Rectal smooth muscle tissue (tissue), 1 donor: ENCODE measurements at regions not wholly inside any gene's neighbourhood (a gene's known extent, or its start where the extent isn't known, plus 50 kb on each side); places are given as distances from the start of the nearest gene placed in this dataset.

ENCODE experiments used
- H3K27ac ChIP-seq: one replicate; pipeline ENCODE4 v1.7.0; 2013; ENCODE audit warnings: low read depth, low read length, inconsistent platforms
- H3K27me3 ChIP-seq: one replicate; pipeline ENCODE4 v1.7.0; 2013; ENCODE audit warnings: low read length; ENCODE audit not compliant: control insufficient read depth, insufficient read depth
- H3K36me3 ChIP-seq: one replicate; pipeline ENCODE4 v1.7.0; 2013; ENCODE audit warnings: low read length; ENCODE audit not compliant: control insufficient read depth, insufficient read depth
- H3K4me1 ChIP-seq: one replicate; pipeline ENCODE4 v1.7.0; 2013; ENCODE audit warnings: low read length; ENCODE audit not compliant: control insufficient read depth, insufficient read depth
- H3K4me3 ChIP-seq: one replicate; pipeline ENCODE4 v1.7.0; 2013; ENCODE audit warnings: low read length
- H3K9ac ChIP-seq: one replicate; pipeline ENCODE4 v1.7.0; 2013; ENCODE audit warnings: low read length

GRCh38 chr6:168369786-168370185 lies 50.2 kb upstream of the DACT2 start:
- no peaks in the 10 kb centered on the region for H3K4me1 ChIP-seq
- no peak overlapping the region for H3K4me3 ChIP-seq
- H3K36me3 ChIP-seq, result no peaks in the 10 kb centered on the region
- no peak overlapping the region for H3K9ac ChIP-seq
- no peak overlapping the region for H3K27ac ChIP-seq
- no peaks in the 10 kb centered on the region for H3K27me3 ChIP-seq

DNA sequence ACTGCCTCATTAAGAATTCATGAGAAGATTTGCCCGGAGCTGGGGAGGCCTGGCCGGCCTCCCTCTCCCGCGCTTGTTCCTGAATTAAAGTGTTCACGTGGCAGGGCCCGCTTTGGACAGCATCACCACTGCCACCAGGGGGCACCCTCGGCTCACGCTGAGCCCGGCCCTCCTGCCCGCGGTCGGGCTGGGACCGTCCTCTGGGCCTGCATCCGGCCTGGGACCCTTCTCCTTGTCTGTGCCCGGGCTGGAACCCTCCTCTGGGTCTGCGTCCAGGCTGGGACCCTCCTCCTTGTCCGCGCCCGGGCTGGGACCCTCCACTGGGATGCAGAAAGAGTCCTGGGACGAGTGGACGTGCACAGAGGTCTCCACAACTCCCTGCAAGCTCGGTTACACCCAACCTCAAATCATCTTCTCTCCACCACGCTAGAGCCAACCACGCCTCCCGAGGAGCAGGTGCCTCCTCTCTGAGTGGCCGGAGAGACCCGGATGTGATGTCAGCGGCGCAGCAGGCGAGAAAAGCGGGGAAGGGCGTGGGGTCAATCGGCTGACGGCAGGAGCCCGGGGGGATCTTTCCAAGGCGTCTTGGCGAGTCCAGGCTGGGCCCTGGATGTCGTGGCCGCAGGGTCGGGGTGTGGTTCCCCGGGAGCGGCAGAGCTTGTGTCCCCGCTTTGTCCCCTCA lies 50.9 kb upstream of the DACT2 start:
- Histone ChIP-seq H3K9ac (no peak overlapping the region), H3K27ac (no peak overlapping the region), H3K36me3 (no peaks in the 10 kb centered on the region), H3K4me3 (no peak overlapping the region), H3K27me3 (no peaks in the 10 kb centered on the region), H3K4me1 (no peaks in the 10 kb centered on the region)

GRCh38 chr6:168371185-168371584 lies 51.6 kb upstream of the DACT2 start:
- Histone ChIP-seq H3K27ac (no peak overlapping the region), H3K27me3 (no peaks in the 10 kb centered on the region), H3K4me1 (no peaks in the 10 kb centered on the region), H3K9ac (no peak overlapping the region), H3K4me3 (no peak overlapping the region), H3K36me3 (no peaks in the 10 kb centered on the region)

DNA sequence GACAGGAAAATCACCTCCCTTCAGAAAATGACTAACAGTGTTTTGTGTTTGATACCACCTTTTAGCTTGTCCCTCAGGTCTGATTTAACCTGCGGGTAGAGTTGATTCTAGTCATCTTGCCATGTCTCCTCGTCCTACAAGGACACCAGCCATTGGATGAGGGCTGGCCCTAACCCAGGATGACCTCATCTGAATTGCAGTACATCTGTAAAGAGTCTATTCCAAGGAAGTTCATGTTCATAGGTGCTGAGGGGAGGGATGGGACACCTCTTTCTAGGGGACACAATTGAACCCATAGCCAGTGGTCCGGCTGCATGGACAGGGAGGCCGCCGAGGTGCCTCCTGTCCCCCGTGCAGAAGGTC lies 52.0 kb upstream of the DACT2 start:
- Histone ChIP-seq H3K27me3 (no peaks in the 10 kb centered on the region), H3K4me1 (no peaks in the 10 kb centered on the region), H3K27ac (no peak overlapping the region), H3K4me3 (no peak overlapping the region), H3K9ac (no peak overlapping the region), H3K36me3 (no peaks in the 10 kb centered on the region)

DNA sequence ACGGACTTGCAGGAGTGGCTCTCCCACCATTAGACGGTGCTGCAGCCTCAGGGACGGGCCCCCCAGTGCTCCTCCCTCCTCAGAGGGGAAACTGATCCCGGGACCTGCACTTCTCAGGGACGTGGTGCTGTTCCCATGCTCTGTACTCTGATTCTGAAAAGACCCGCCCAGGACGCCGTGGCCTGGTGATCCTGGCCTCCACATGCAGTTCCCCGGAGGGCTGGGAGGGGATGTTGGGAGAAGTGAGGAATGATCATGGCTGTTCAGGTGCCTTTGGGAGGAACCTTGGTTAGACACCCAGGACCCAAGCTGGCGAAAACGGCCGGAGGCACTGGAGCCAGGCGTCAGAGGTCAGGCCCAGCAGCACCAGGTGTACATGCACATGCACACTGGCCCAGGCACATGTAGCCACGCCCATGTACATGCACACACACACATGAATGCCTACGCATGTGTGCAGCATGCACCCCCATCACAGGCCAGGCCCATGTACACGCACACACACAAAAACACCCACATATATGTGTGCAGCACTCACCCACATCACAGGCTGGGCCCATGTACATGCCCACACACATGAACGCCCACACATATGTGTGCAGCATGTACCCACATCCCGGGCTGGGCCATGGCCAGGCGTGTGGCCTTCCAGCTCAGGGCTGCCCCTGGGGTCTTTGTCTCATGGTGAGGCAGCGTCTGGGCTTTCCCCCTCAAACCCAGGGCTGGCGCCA lies 52.6 kb upstream of the DACT2 start:
- no peaks in the 10 kb centered on the region for H3K36me3 ChIP-seq

GRCh38 chr6:168372889-168373288 lies 53.3 kb upstream of the DACT2 start:
- Histone ChIP-seq H3K27me3 (no peaks in the 10 kb centered on the region), H3K36me3 (no peaks in the 10 kb centered on the region), H3K9ac (no peak overlapping the region), H3K27ac (no peak overlapping the region), H3K4me3 (no peak overlapping the region), H3K4me1 (no peaks in the 10 kb centered on the region)

More for the DNA sequence above, 52.6 kb upstream of the DACT2 start:
- Histone ChIP-seq H3K27me3 (no peaks in the 10 kb centered on the region), H3K27ac (no peak overlapping the region), H3K4me3 (no peak overlapping the region), H3K9ac (no peak overlapping the region), H3K4me1 (no peaks in the 10 kb centered on the region)

DNA sequence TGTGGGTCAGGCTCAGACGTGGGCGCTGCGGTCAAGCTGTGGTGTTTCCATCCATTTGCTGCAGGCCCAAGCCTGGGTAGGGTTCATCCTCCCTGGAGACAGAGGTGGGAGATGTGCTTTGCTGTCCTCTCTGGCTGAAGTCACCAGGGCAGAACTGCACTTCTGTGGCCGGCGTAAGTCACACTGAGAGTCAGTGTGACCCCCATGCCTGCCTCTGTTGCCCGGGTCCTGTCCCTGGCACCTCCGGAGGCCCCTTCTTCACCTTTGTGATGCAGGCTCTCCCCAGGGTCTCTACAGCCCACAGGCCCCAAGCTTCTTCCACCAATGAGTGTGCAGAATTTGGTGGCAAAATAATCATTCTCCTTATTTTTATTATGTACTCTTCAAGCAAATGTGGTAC lies 53.8 kb upstream of the DACT2 start:
- Histone ChIP-seq H3K4me1 (no peaks in the 10 kb centered on the region), H3K9ac (no peak overlapping the region), H3K4me3 (no peak overlapping the region), H3K27ac (no peak overlapping the region), H3K27me3 (no peaks in the 10 kb centered on the region), H3K36me3 (no peaks in the 10 kb centered on the region)

DNA sequence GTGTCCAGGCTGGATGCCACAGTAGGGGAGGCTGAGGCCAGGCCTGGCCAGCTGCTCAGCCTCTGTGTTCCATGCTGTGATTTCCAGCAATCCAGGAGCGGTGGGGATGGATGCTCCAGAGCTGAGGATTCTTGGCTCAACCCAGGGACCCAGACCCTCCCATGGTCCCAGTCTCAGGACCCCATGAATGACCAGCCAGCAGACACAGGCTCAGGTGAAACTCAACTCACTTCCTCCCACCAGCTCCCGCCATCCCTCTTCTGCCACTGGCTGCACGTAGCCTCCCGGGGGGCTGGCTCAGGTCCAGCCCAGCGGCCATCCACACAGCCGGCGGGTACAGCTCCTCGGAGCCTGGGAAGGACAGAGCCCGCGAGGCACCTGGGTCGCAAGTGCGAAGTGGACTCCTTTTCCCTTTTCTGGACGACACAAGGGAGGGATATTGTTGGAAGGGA lies 54.5 kb upstream of the DACT2 start:
- no peak overlapping the region for H3K4me3 ChIP-seq
- H3K27me3 ChIP-seq, result no peaks in the 10 kb centered on the region
- H3K27ac ChIP-seq, result no peak overlapping the region
- no peak overlapping the region for H3K9ac ChIP-seq
- H3K36me3 ChIP-seq, result no peaks in the 10 kb centered on the region
- no peaks in the 10 kb centered on the region for H3K4me1 ChIP-seq

DNA sequence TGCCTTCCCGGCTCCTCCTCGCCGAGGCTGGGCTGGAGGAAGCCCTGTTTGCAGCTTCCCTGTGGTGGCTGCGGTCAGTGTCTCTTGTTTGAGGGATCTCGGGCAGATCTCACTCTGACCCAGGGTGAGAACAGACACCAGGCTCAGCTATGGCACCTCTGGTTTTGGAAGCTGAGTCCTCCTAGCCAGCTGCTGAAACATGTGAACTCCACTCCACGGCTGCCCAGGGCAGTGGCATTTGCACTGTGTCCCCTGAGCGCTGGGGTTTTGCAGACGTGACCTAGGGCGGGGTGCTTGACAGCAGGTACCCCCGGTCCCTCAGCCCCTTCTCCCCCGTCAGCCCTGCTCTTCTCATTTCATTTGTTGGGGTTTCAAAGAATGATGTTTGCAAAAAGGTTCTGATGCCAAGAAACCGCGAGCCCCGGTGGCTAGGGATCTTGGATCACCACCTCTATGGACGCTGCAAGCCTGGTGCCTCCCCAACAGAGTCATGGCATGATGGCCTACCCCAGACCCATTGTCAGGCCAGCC lies 55.0 kb upstream of the DACT2 start:
- H3K4me3 ChIP-seq, result no peak overlapping the region
- H3K36me3 ChIP-seq, result no peaks in the 10 kb centered on the region
- H3K9ac ChIP-seq, result no peak overlapping the region
- no peaks in the 10 kb centered on the region for H3K4me1 ChIP-seq
- H3K27ac ChIP-seq, result no peak overlapping the region
- H3K27me3 ChIP-seq, result no peaks in the 10 kb centered on the region

GRCh38 chr6:168376120-168376519 lies 56.5 kb upstream of the DACT2 start:
- Histone ChIP-seq H3K4me3 (no peak overlapping the region), H3K27me3 (no peaks in the 10 kb centered on the region), H3K27ac (no peak overlapping the region), H3K9ac (no peak overlapping the region), H3K4me1 (no peaks in the 10 kb centered on the region), H3K36me3 (no peaks in the 10 kb centered on the region)

DNA sequence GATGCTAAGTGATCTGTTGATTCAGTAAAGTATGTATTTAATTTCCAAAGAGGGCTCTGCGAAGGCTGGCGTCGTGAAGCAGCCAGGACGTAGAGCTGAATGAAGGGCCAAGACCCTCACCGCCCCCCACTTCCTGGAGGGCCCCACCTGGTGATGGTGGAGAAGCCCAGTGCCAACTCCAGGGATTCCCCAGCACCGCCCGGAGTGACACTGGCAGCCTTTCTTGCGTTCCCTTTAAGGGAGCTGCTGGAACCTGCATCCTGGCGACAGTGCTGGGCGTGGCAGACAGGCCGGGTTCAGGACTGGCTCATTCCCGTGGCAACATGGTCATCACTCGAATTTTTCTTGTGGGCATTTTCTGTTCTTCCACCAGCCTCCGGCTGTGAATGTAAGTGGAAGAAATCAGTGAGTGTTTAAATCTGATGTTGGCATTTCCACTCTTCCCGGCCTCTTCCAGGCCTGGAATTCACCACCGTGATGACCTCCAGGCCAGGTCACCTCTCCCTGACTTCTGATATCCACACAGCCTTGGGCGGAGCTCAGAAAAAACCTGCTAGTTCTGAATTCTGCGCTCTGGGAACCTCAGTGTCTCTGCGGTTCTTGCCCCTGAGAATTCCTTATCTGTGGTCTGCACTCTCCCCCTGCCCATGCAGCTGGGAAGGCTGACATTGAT lies 57.4 kb upstream of the DACT2 start:
- Histone ChIP-seq H3K27me3 (no peaks in the 10 kb centered on the region), H3K4me1 (no peaks in the 10 kb centered on the region), H3K4me3 (no peak overlapping the region), H3K27ac (no peak overlapping the region), H3K36me3 (no peaks in the 10 kb centered on the region), H3K9ac (no peak overlapping the region)

- no peak overlapping the region for H3K4me3 ChIP-seq
- H3K27ac ChIP-seq, result no peak overlapping the region
- no peaks in the 10 kb centered on the region for H3K4me1 ChIP-seq
- H3K27me3 ChIP-seq, result no peaks in the 10 kb centered on the region
- H3K9ac ChIP-seq, result no peak overlapping the region
- H3K36me3 ChIP-seq, result no peaks in the 10 kb centered on the region
Observed at GRCh38 chr6:168377484-168377855, 57.9 kb upstream of the DACT2 start.
